Activated CD4-positive, CD25-positive, alpha-beta regulatory T cell treated with anti-CD3 and anti-CD28 coated beads, Interleukin-2, amount 50 U/mL, for 72 hours (primary cell): ENCODE measurements at regions not wholly inside any gene's neighbourhood (a gene's known extent, or its start where the extent isn't known, plus 50 kb on each side); places are given as distances from the start of the nearest gene placed in this dataset.

Experiments used
- DNase-seq: peaks from one replicate; pipeline ENCODE4 v3.0.0; 2021

- no peak for DNase-seq
Measured at GRCh38 chr16:73170612-73171038, 122.7 kb upstream of the ZFHX3 start.

GRCh38 chr16:73166947-73167550 is 119.1 kb upstream of the ZFHX3 start:
- no peak for DNase-seq

DNA sequence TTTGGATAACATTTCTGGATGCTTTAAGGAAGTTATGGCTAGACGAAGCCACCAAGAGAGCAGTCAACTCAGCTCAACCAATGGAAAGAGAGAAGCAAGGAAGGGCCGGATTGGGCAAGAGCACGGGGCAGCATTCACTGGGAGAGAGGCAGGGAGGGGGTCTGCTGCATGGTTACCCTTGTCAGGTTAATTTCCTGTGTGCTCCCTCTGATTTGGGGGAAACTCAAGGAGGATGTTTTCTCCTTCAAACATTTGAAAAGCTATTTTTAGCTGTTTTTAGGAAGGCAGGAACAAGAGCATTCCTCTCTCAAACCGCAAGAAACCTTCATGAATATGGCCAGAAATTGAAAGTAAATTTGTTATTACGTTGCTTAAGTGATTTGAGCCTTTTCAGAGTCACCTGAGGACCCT is 118.5 kb upstream of the ZFHX3 start:
- DNase-seq, result no peak

DNA sequence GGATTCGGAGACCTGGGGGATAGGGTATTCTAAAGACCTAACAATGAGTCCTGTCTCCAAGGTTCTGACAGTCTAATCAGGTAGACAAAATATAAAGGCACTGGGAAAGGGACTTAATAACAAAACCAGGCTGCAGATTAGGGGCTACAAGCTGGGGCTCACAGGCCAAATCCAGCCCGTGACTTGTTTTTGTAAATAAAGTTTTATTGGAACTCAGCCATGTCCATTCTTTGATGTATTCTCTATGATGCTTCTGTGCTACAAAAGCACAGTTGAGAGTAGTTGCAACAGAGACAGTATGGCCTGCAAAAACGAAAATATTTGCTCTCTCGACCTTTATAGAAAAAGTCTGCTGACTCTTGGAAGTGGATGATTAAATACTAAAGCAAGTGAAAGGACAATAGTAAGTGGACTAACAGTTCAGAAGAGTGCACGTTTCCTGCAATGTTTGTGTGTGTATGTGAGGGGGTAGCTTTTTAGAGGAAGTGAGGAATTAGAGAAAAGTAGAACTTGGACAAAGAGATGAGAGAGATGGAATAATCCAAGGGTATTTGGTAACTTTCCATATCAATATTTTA is 115.4 kb upstream of the ZFHX3 start:
- no peak for DNase-seq

- DNase-seq, result no peak
Measured at GRCh38 chr16:73161977-73162376, 114.0 kb upstream of the ZFHX3 start.

DNA sequence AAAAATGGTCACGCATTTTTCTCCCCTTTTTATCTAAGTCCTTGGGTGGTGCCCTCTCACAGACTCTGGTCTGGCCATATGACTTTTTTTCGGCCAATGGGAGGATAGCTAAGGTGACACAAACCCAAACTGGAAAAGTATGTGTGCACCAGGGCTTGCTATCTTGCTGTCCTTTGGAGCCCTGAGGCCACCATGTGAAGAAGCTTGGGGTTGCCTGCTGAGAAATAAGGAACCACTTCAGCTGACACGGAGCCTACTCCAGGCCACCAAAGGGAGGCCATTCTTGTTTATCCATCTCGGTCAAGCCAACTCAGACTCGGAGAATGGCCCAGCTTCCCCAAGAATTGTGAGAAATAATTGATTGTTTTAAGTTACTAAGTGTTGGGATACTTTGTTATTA is 111.4 kb upstream of the ZFHX3 start:
- DNase-seq, result no peak

GRCh38 chr16:73157861-73158260 is 109.9 kb upstream of the ZFHX3 start:
- no peak for DNase-seq

- no peak for DNase-seq
Measured at GRCh38 chr16:73154063-73154870, 106.3 kb upstream of the ZFHX3 start.

DNA sequence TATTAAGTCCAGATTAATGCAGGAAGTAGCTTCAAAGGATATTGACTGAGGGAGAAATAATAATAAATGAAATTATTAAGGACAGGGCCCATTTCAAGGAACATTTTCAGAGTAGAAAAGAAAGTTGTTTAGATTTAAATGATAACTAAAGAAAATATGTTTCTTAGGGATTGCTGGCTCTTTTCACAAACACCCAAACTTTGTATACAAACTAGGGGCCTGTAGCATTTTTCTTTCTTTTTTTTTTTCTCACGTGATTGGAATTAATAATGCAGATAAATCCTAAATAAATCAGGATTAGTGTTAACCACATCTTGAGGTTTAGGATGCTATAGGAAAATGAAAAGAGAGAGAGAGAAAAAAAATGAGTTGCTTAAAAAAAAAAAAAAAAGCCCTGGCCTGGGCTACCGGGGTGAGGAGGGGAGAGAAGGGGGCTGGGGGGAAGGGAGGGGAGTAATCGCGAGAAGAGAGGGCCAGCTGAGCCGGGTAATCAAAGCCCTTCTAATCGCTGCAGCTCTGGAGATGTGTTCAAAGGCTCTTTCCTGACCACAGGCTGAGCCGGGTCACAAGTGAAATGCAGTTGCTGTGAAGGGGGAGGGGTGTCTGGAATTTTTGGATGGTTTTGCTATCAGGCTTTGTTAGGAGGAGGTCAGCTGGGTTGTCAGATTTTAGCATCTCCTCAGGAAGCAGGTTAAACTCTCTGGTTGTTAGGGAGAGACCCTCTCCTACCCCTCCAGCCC is 104.6 kb upstream of the ZFHX3 start:
- no peak for DNase-seq

DNA sequence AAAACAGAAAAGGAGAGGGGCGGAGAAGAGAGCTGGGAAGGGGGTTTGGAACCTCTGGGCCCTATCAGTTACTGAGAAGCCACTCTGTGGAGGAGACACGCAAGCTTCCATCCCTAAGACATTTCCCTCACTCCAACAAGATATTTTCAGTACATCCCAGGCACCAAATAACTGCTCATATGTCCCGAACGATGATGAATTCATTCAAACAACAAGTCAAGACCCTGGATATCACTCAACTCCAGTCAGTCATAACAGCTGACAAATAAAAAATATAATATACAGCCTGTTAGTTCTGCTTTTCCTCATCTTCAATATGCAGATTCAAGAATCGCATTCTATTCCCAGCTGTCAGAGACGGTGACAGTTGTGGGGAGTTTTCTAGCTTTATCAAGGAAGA is 104.0 kb upstream of the ZFHX3 start:
- DNase-seq, result no peak

DNA sequence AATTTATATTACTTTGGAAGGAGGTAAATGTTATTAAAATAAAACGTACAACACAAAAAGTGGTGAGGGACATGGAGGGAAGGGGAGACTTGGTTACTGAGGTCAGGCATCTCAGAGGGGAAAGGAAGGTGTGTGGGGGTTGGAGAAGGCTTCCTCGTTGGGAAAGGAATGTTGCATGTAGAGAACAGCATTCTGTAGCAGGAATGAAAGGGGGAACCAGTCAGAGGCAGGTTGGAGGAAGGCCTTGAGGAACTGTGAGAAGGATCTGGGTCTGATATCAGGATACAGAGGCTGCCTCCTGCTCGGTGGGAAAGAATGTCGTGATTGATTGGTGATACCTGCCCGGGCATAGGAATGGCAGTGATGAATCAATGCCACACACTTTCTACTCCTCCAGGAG is 103.3 kb upstream of the ZFHX3 start:
- DNase-seq, result no peak

- DNase-seq, result no peak
Measured at GRCh38 chr16:73150786-73151185, 102.9 kb upstream of the ZFHX3 start.

GRCh38 chr16:73149334-73149733 is 101.4 kb upstream of the ZFHX3 start:
- DNase-seq, result no peak

GRCh38 chr16:73147958-73148357 is 100.0 kb upstream of the ZFHX3 start:
- DNase-seq, result no peak

DNA sequence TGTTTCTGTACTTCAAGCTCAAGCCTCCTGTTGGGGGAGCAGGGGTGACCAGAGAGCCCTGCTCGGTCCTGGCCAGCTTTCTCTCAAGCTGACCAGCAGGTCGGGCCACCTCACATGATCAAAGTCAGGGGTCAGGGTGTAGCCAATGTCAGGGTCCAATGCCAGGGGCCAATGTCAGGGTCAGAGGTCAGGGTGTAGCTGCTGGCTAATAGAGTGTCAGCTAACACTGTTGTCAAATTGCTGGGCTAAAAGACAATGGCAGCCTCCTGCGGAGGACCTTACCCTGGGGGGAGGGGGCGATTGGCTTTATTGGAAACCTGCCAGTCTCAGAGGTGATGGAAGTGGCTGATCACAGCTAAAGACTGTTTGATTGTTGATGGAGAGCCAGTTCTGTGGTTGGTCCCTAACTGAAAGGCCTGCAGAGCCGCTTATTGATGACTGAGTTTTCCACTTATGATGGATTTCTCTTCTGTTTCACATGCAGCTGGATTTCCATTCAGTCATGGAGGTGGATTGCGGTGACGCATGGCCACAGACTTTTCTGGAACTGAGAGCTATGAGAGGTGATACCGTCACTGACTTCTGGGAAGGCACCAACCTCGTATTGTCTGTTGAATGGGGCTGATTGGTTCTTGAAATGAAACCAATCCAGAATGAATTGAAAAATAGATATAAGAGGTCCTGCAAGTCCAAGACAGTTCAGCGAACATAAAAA is 97.4 kb upstream of the ZFHX3 start:
- DNase-seq, result no peak

DNA sequence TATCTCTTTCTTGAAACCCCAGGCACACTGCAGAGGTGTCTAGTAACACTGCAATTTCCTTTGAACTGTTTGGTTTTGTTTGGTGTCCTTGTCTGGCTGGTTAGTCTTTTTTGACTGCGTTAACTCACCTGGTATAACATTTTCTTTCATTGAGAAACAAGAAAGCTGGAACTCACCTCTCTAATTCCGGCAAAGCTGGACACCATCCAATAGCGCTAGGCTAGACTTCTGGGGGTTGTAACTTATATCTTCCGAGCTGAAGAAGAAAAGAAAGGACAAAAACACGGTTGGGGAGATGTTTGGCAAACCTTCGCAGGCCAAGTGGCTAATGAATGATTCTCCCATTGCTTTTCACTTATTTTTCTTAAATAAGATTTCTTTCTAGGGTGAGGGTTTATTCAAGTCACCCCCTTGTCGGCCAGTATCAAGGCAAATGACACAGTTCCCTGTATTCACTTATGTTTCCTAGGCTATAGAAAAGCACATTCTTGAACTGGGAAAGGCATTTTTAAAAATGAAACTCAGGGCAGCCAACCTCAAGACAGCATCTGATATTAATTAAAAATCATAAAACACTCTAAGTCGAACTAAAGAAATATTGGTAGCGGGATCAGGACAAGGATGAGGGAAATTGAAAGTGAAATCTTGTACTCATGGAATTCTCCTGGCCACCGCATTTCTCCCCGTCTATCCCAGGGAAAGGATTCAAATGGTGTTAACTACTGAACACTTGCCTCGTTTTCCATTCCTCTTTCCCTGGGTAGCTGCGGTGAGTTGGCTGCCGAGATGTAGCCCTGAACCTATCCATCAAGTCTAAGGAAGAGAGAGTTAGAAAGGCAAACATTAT is 95.9 kb upstream of the ZFHX3 start:
- DNase-seq, result no peak

- no peak for DNase-seq
Measured at GRCh38 chr16:73143002-73143401, 95.1 kb upstream of the ZFHX3 start.

DNA sequence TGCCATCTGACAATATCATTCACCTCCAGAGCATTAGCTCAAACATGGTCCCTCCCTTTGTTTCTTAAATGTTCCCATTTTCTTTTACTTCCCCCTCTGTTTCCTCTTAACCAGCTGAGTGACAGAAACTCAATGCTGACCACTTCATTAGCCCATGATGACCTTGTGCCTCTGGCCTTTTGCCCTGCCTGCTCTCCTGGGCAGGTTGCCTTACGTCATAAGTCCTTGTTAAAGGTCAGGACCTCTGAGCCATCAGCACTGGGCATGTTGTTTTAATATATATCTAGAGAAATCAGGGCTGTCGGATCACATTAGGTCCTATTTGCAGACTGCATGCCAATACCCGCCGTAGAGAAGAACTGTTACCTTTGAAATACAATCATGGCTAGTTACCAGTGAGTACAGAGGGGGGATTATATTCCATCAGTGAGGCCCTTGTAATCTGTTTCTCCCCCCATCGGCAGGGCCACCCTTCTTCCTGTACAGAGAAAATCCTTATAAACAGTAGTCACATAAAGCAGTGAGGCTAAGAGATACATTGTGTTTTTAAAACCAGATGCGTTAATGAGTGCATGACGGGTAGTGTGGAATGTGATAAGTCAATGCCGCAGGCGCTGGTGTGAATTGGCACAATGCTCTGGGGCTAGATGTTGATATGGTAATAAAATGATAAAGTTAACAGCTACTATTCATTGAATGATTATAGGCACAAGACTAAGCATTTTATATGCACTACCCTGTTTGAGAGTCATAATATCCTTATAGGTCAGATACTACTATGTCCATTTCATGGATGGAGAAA is 94.3 kb upstream of the ZFHX3 start:
- DNase-seq, result no peak

- no peak for DNase-seq
Measured at GRCh38 chr16:73140929-73141328, 93.0 kb upstream of the ZFHX3 start.

DNA sequence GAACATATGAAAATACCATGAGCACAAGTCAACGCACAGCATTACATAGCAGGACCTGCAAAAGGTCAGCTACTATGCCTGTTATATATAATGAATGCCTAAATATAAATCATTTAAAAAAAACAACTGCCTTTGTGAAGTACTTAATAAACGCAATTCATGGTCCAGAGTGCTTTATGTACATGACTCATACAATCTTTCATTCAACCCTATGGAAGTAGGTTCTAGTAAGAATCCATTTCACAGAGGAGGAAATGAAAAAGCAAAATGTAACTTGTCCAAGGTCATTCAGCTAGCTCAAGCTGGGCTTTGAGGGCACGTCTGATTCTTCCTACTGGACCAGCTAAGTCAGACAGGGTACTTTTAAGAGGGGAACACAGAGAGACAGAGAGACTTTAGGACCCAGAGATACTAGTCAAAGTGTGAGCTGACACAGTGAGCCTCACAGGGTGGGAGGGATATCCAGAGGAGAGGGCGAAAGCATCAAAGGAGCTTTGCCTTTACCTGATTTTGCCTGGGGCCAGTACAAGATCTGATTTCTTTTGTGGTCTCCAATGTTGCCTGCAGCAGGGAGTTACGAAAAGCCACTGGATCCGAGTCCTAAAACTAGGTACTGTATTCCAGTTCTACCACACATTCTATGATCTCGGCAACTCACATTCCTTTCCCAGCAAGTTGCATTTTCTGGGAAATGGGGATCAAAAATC is 83.4 kb upstream of the ZFHX3 start:
- DNase-seq, result no peak
